ENCODE measurements at regions not wholly inside any gene's neighbourhood (a gene's known extent, or its start where the extent isn't known, plus 50 kb on each side); places are given as distances from the start of the nearest gene placed in this dataset.

DNA sequence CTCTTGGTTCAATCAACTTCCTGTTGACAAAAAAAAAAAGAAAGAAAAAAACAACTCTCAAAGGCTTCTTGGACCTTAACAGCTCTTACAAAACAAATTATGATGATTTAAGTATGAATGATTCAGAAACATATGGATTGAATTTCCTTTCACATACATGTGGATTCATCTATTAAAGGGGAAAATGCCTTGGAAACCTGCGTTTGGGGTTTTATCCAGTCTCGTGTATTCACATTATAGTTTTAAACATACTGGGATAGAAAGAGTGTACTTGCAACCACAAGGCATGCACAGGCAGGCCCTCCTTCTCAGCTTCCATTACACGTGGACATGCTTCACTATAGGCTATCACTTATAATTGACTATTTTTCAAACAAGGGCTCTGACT is 286.7 kb downstream of the INHBA start:
- Histone ChIP-seq H3K9me3 (ENCODE audit: low read length) (no peaks in the 10 kb centered on the region), H3K9ac (ENCODE audit: low read length) (no peak overlapping the region), H4K20me1 (ENCODE audit: insufficient read depth) (no peaks in the 10 kb centered on the region), H3K27me3 (ENCODE audit: insufficient read depth, low read depth, low read length) (no peaks in the 10 kb centered on the region), H3K27ac (ENCODE audit: low read length) (no peak overlapping the region), H2AFZ (ENCODE audit: low read depth, low read length) (no peak overlapping the region), H3K36me3 (ENCODE audit: insufficient read depth, low read length) (no peaks in the 10 kb centered on the region), H3K4me2 (ENCODE audit: low read length) (no peak overlapping the region), H3K9me2 (ENCODE audit: insufficient read depth, low read length) (no peaks in the 10 kb centered on the region), H3F3A (ENCODE audit: insufficient read depth, low read length, poor library complexity, severe bottlenecking) (no peaks in the 10 kb centered on the region), H3K79me2 (replicated peaks; ENCODE audit: insufficient read depth, low read length) (no peaks in the 10 kb centered on the region), H3K4me3 (ENCODE audit: low read length) (no peak overlapping the region)
- no peak for TF ChIP-seq SMC3 (conservative IDR thresholded peaks at IDR 0.05; ENCODE audit: poor library complexity)
- no peak for TF ChIP-seq MXI1 (conservative IDR thresholded peaks at IDR 0.05; ENCODE audit: poor library complexity, severe bottlenecking)
- TF ChIP-seq TAF1 (IDR thresholded peaks at IDR 0.05; ENCODE audit: low read depth): no peak
- no peak for TF ChIP-seq EP300 (conservative IDR thresholded peaks at IDR 0.05; ENCODE audit: poor library complexity, severe bottlenecking)
- TF ChIP-seq CTCF (IDR thresholded peaks at IDR 0.05; ENCODE audit: poor library complexity, severe bottlenecking): no peak
- TF ChIP-seq POLR2AphosphoS5 (IDR thresholded peaks at IDR 0.05): no peak
- no peak for TF ChIP-seq RAD21 (conservative IDR thresholded peaks at IDR 0.05)
- no peak for TF ChIP-seq EZH2 (IDR thresholded peaks at IDR 0.05; ENCODE audit: borderline replicate concordance, insufficient read depth, low read length, poor library complexity, severe bottlenecking)
- TF ChIP-seq, protein P1, sequence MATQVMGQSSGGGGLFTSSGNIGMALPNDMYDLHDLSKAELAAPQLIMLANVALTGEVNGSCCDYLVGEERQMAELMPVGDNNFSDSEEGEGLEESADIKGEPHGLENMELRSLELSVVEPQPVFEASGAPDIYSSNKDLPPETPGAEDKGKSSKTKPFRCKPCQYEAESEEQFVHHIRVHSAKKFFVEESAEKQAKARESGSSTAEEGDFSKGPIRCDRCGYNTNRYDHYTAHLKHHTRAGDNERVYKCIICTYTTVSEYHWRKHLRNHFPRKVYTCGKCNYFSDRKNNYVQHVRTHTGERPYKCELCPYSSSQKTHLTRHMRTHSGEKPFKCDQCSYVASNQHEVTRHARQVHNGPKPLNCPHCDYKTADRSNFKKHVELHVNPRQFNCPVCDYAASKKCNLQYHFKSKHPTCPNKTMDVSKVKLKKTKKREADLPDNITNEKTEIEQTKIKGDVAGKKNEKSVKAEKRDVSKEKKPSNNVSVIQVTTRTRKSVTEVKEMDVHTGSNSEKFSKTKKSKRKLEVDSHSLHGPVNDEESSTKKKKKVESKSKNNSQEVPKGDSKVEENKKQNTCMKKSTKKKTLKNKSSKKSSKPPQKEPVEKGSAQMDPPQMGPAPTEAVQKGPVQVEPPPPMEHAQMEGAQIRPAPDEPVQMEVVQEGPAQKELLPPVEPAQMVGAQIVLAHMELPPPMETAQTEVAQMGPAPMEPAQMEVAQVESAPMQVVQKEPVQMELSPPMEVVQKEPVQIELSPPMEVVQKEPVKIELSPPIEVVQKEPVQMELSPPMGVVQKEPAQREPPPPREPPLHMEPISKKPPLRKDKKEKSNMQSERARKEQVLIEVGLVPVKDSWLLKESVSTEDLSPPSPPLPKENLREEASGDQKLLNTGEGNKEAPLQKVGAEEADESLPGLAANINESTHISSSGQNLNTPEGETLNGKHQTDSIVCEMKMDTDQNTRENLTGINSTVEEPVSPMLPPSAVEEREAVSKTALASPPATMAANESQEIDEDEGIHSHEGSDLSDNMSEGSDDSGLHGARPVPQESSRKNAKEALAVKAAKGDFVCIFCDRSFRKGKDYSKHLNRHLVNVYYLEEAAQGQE (IDR thresholded peaks at IDR 0.05; ENCODE audit: borderline replicate concordance): no peak

- no peaks in the 10 kb centered on the region for H3K79me2 ChIP-seq (replicated peaks; ENCODE audit: insufficient read depth, low read length)
- no peak overlapping the region for H3K4me2 ChIP-seq (ENCODE audit: low read length)
- no peak overlapping the region for H3K27ac ChIP-seq (ENCODE audit: low read length)
- H3K9ac ChIP-seq (ENCODE audit: low read length): no peak overlapping the region
- TF ChIP-seq POLR2AphosphoS5 (IDR thresholded peaks at IDR 0.05): no peak
- no peak for TF ChIP-seq EZH2 (IDR thresholded peaks at IDR 0.05; ENCODE audit: borderline replicate concordance, insufficient read depth, low read length, poor library complexity, severe bottlenecking)
- TF ChIP-seq, protein P1 (IDR thresholded peaks at IDR 0.05; ENCODE audit: borderline replicate concordance): no peak
- no peak for TF ChIP-seq TAF1 (IDR thresholded peaks at IDR 0.05; ENCODE audit: low read depth)
- TF ChIP-seq MXI1 (conservative IDR thresholded peaks at IDR 0.05; ENCODE audit: poor library complexity, severe bottlenecking): no peak
- no peak for TF ChIP-seq RAD21 (conservative IDR thresholded peaks at IDR 0.05)
- TF ChIP-seq EP300 (conservative IDR thresholded peaks at IDR 0.05; ENCODE audit: poor library complexity, severe bottlenecking): no peak
- TF ChIP-seq SMC3 (conservative IDR thresholded peaks at IDR 0.05; ENCODE audit: poor library complexity): no peak
- no peak for TF ChIP-seq CTCF (IDR thresholded peaks at IDR 0.05; ENCODE audit: poor library complexity, severe bottlenecking)
- no peaks in the 10 kb centered on the region for H3K9me2 ChIP-seq (ENCODE audit: insufficient read depth, low read length)
- H3F3A ChIP-seq (ENCODE audit: insufficient read depth, low read length, poor library complexity, severe bottlenecking): no peaks in the 10 kb centered on the region
- no peaks in the 10 kb centered on the region for H3K27me3 ChIP-seq (ENCODE audit: insufficient read depth, low read depth, low read length)
- no peak overlapping the region for H3K4me3 ChIP-seq (ENCODE audit: low read length)
- no peaks in the 10 kb centered on the region for H3K9me3 ChIP-seq (ENCODE audit: low read length)
- no peak overlapping the region for H2AFZ ChIP-seq (ENCODE audit: low read depth, low read length)
- H4K20me1 ChIP-seq (ENCODE audit: insufficient read depth): no peaks in the 10 kb centered on the region
- H3K36me3 ChIP-seq (ENCODE audit: insufficient read depth, low read length): no peaks in the 10 kb centered on the region
Observed at GRCh38 chr7:41415471-41416207, 287.3 kb downstream of the INHBA start.

All from neural cell (in vitro differentiated cells).